SK-N-SH treated with all-trans-retinoic acid at 6 μM for 48 hours (cell line): ENCODE measurements at regions not wholly inside any gene's neighbourhood (a gene's known extent, or its start where the extent isn't known, plus 50 kb on each side); places are given as distances from the start of the nearest gene placed in this dataset.

Experiments used
- ARNTL ChIP-seq: fragments of 450-650 bp; formaldehyde crosslinking; IDR thresholded peaks from 2 replicates; pipeline ENCODE4 v1.5.0; 2020; ENCODE audit warnings: low read depth, mild to moderate bottlenecking, moderate library complexity, borderline replicate concordance
- CSDC2 ChIP-seq: fragments of 250-450 bp; sonication (Bioruptor Pico); IDR thresholded peaks from 2 replicates; pipeline ENCODE4 v1.5.0; 2020; ENCODE audit warnings: mild to moderate bottlenecking, moderate library complexity
- TOX ChIP-seq: fragments of 250-450 bp; sonication (Bioruptor Pico); IDR thresholded peaks from 2 replicates; pipeline ENCODE4 v1.8.0; 2021; ENCODE audit warnings: mild to moderate bottlenecking, moderate library complexity, borderline replicate concordance
- ZC3H10 ChIP-seq: fragments of 250-450 bp; sonication (Bioruptor Pico); IDR thresholded peaks from 2 replicates; pipeline ENCODE4 v1.5.1; 2021; ENCODE audit warnings: mild to moderate bottlenecking, moderate library complexity
- ZFP3 ChIP-seq: fragments of 250-450 bp; sonication (Bioruptor Pico); IDR thresholded peaks from 2 replicates; pipeline ENCODE4 v1.5.0; 2020; ENCODE audit warnings: mild to moderate bottlenecking, moderate library complexity
- ZFP30 ChIP-seq: fragments of 450-650 bp; formaldehyde crosslinking; IDR thresholded peaks from 2 replicates; pipeline ENCODE4 v1.5.0; 2022; ENCODE audit warnings: mild to moderate bottlenecking, moderate library complexity
- TF ChIP-seq, protein P1 (sequence below): fragments of 250-450 bp; sonication (Bioruptor Pico); IDR thresholded peaks from 2 replicates; pipeline ENCODE4 v1.8.0; 2020; ENCODE audit warnings: mild to moderate bottlenecking, moderate library complexity, borderline replicate concordance
- TF ChIP-seq, protein P2 (sequence below): fragments of 250-450 bp; sonication (Bioruptor Pico); IDR thresholded peaks from 2 replicates; pipeline ENCODE4 v1.5.1; 2020; ENCODE audit warnings: low read depth, mild to moderate bottlenecking, moderate library complexity

DNA sequence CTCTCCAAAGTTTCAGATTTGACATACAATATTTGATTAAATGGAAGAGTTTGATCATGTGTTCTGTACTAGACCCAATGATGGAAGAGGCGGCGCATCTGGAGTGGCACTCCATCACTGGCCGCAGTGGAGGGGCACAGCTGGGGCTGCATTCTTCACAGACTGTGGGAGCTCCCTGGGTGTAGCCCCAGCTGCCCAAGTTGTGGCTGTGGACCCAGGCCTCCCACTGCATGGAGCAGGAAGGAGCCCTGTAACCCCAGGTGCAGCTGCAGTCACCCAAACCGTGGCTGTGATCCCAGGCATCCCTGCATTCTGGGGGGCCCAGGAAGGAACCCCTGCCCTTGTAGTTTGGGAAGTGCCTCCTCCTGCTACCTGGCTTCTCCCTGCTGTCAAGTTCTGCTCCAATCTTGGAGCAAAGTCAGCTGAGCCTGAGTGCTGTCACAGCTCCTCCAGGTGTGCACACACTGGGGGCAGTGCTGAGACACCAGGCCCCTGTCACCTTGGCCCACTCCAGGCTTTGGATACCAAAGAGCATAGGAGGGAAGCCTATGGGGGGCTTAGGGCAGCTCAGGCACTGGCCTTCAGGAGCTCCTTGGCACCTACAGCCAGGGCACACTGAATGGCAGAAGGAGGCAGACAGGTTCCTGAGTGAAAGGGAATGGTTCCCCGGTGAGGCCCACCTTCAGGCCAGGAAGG is 651.9 kb upstream of the BCHE start:
- TF ChIP-seq, protein P1, sequence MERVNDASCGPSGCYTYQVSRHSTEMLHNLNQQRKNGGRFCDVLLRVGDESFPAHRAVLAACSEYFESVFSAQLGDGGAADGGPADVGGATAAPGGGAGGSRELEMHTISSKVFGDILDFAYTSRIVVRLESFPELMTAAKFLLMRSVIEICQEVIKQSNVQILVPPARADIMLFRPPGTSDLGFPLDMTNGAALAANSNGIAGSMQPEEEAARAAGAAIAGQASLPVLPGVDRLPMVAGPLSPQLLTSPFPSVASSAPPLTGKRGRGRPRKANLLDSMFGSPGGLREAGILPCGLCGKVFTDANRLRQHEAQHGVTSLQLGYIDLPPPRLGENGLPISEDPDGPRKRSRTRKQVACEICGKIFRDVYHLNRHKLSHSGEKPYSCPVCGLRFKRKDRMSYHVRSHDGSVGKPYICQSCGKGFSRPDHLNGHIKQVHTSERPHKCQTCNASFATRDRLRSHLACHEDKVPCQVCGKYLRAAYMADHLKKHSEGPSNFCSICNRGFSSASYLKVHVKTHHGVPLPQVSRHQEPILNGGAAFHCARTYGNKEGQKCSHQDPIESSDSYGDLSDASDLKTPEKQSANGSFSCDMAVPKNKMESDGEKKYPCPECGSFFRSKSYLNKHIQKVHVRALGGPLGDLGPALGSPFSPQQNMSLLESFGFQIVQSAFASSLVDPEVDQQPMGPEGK (CRISPR knock-in tag), result no peak
- TF ChIP-seq ZFP3, result no peak
- TF ChIP-seq ZFP30 (CRISPR knock-in tag), result no peak
- TF ChIP-seq ARNTL, result no peak
- TF ChIP-seq TOX, result no peak
- TF ChIP-seq, protein P2, sequence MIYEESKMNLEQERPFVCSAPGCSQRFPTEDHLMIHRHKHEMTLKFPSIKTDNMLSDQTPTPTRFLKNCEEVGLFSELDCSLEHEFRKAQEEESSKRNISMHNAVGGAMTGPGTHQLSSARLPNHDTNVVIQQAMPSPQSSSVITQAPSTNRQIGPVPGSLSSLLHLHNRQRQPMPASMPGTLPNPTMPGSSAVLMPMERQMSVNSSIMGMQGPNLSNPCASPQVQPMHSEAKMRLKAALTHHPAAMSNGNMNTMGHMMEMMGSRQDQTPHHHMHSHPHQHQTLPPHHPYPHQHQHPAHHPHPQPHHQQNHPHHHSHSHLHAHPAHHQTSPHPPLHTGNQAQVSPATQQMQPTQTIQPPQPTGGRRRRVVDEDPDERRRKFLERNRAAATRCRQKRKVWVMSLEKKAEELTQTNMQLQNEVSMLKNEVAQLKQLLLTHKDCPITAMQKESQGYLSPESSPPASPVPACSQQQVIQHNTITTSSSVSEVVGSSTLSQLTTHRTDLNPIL (CRISPR knock-in tag), result no peak
- TF ChIP-seq ZC3H10 (CRISPR knock-in tag), result no peak
- TF ChIP-seq CSDC2 (CRISPR knock-in tag), result no peak
